HEK293T (cell line): ENCODE measurements at regions not wholly inside any gene's neighbourhood (a gene's known extent, or its start where the extent isn't known, plus 50 kb on each side); places are given as distances from the start of the nearest gene placed in this dataset.

Source experiments
- BHLHE40 ChIP-seq: fragments of 450-650 bp; IDR thresholded peaks from 2 replicates; pipeline ENCODE4 v1.6.1; 2016; ENCODE audit warnings: mild to moderate bottlenecking, moderate library complexity, borderline replicate concordance
- ELF4 ChIP-seq: fragments of 450-650 bp; IDR thresholded peaks from 2 replicates; pipeline ENCODE4 v1.6.1; 2017; ENCODE audit warnings: antibody characterized with exemption
- FOXM1 ChIP-seq: fragments of 450-650 bp; IDR thresholded peaks from 2 replicates; pipeline ENCODE4 v1.6.1; 2017; ENCODE audit warnings: mild to moderate bottlenecking, borderline replicate concordance
- ZNF384 ChIP-seq: fragments of 450-650 bp; IDR thresholded peaks from 2 replicates; pipeline ENCODE4 v1.6.1; 2016
- TF ChIP-seq, protein P1 (sequence below): fragments of 450-650 bp; IDR thresholded peaks from 2 replicates; pipeline ENCODE4 v1.6.1; 2016

DNA sequence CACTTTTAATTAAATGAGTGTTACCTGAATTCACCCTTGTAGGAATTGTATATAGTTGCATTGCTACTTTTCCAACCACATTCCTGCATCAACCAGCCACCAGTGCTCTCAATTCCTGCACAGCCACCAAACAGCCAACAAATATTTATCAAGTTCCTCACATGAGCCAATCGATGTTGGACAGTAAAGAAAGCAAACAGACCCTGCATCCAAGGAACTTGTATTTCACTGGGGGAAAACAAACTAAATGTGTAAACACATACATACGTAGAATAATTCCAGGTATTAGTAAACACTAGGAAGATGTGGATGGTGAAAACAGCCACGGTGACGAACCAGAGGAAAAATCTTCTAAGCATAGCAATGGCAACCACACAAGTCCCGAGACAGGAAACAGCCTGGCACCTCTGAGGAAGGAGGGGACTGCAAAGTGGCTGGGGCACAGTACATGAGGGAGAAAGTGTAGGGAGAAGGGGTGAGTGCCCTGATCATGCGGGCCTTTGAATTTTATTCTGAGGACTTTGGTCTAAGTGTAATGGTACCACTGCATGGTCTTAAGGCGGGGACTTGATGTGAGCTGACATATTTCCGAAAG is 111.2 kb downstream of the XRCC2 start:
- TF ChIP-seq, protein P1, sequence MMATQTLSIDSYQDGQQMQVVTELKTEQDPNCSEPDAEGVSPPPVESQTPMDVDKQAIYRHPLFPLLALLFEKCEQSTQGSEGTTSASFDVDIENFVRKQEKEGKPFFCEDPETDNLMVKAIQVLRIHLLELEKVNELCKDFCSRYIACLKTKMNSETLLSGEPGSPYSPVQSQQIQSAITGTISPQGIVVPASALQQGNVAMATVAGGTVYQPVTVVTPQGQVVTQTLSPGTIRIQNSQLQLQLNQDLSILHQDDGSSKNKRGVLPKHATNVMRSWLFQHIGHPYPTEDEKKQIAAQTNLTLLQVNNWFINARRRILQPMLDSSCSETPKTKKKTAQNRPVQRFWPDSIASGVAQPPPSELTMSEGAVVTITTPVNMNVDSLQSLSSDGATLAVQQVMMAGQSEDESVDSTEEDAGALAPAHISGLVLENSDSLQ: no peak
- TF ChIP-seq ELF4: no peak
- TF ChIP-seq BHLHE40: no peak
- TF ChIP-seq ZNF384: no peak
- no peak for TF ChIP-seq FOXM1
